WTC11 (cell line): ENCODE measurements at regions not wholly inside any gene's neighbourhood (a gene's known extent, or its start where the extent isn't known, plus 50 kb on each side); places are given as distances from the start of the nearest gene placed in this dataset.

Experiments
- ATF1 ChIP-seq: sonication (generic); formaldehyde crosslinking; IDR thresholded peaks from 2 replicates; pipeline ENCODE4 v1.8.1; 2023; ENCODE audit warnings: mild to moderate bottlenecking, moderate library complexity, missing genetic modification reagents
- CREB1 ChIP-seq: sonication (generic); formaldehyde crosslinking; IDR thresholded peaks from 2 replicates; pipeline ENCODE4 v1.8.0; 2023; ENCODE audit warnings: mild to moderate bottlenecking, missing genetic modification reagents
- MAX ChIP-seq: sonication (generic); formaldehyde crosslinking; IDR thresholded peaks from 2 replicates; pipeline ENCODE4 v1.8.0; 2022; ENCODE audit warnings: mild to moderate bottlenecking, missing genetic modification reagents
- TEAD4 ChIP-seq: sonication (generic); formaldehyde crosslinking; IDR thresholded peaks from 2 replicates; pipeline ENCODE4 v1.8.0; 2022; ENCODE audit warnings: mild to moderate bottlenecking, missing genetic modification reagents
- USF2 ChIP-seq: sonication (generic); formaldehyde crosslinking; IDR thresholded peaks from 2 replicates; pipeline ENCODE4 v1.8.1; 2023; ENCODE audit warnings: mild to moderate bottlenecking, missing genetic modification reagents, moderate library complexity
- ZNF416 ChIP-seq: fragments of 250-450 bp; sonication (Bioruptor Pico); IDR thresholded peaks from 2 replicates; pipeline ENCODE4 v1.9.0; 2021; ENCODE audit warnings: mild to moderate bottlenecking, inconsistent platforms
- ZNF512 ChIP-seq: sonication (generic); formaldehyde crosslinking; IDR thresholded peaks from 2 replicates; pipeline ENCODE4 v1.8.1; 2022; ENCODE audit warnings: missing genetic modification reagents, borderline replicate concordance
- TF ChIP-seq, protein P1 (sequence below): fragments of 200-600 bp; IDR thresholded peaks from 2 replicates; pipeline ENCODE4 v1.8.0; 2022; ENCODE audit warnings: antibody characterized with exemption
- TF ChIP-seq, protein P2 (sequence below): sonication (generic); formaldehyde crosslinking; IDR thresholded peaks from 2 replicates; pipeline ENCODE4 v1.8.1; 2022; ENCODE audit warnings: low read depth, mild to moderate bottlenecking, moderate library complexity, missing genetic modification reagents, borderline replicate concordance

GRCh38 chr6:139531148-139532115 is 157.0 kb upstream of the CITED2 start:
- TF ChIP-seq USF2 (CRISPR knock-in tag) = no peak
- TF ChIP-seq, protein P1, sequence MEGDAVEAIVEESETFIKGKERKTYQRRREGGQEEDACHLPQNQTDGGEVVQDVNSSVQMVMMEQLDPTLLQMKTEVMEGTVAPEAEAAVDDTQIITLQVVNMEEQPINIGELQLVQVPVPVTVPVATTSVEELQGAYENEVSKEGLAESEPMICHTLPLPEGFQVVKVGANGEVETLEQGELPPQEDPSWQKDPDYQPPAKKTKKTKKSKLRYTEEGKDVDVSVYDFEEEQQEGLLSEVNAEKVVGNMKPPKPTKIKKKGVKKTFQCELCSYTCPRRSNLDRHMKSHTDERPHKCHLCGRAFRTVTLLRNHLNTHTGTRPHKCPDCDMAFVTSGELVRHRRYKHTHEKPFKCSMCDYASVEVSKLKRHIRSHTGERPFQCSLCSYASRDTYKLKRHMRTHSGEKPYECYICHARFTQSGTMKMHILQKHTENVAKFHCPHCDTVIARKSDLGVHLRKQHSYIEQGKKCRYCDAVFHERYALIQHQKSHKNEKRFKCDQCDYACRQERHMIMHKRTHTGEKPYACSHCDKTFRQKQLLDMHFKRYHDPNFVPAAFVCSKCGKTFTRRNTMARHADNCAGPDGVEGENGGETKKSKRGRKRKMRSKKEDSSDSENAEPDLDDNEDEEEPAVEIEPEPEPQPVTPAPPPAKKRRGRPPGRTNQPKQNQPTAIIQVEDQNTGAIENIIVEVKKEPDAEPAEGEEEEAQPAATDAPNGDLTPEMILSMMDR = no peak
- TF ChIP-seq ZNF512 (CRISPR knock-in tag) = no peak
- TF ChIP-seq ATF1 (CRISPR knock-in tag) = no peak
- no peak for TF ChIP-seq MAX
- TF ChIP-seq, protein P2, sequence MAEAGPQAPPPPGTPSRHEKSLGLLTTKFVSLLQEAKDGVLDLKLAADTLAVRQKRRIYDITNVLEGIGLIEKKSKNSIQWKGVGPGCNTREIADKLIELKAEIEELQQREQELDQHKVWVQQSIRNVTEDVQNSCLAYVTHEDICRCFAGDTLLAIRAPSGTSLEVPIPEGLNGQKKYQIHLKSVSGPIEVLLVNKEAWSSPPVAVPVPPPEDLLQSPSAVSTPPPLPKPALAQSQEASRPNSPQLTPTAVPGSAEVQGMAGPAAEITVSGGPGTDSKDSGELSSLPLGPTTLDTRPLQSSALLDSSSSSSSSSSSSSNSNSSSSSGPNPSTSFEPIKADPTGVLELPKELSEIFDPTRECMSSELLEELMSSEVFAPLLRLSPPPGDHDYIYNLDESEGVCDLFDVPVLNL (CRISPR knock-in tag) = no peak
- no peak for TF ChIP-seq CREB1 (CRISPR knock-in tag)
- no peak for TF ChIP-seq TEAD4 (CRISPR knock-in tag)
- TF ChIP-seq ZNF416 (CRISPR knock-in tag) = no peak
